H1 (cell line): ENCODE measurements at regions not wholly inside any gene's neighbourhood (a gene's known extent, or its start where the extent isn't known, plus 50 kb on each side); places are given as distances from the start of the nearest gene placed in this dataset.

Experiments used
- EP300 ChIP-seq, 2 experiments: IDR thresholded peaks; 1 replicate in 1 of 2; 2 replicates in 1 of 2; pipeline ENCODE4 v1.6.1; 2011 to 2012; ENCODE audit warnings: low read depth in 2 of 2, low read length in 2 of 2, mild to moderate bottlenecking in 2 of 2, borderline replicate concordance in 1 of 2, inconsistent platforms in 1 of 2, moderate library complexity in 1 of 2
- FOSL1 ChIP-seq: IDR thresholded peaks from 2 replicates; pipeline ENCODE4 v1.6.1; 2011; ENCODE audit warnings: mild to moderate bottlenecking, low read depth, low read length, moderate library complexity; ENCODE audit not compliant: insufficient read depth
- JUND ChIP-seq: IDR thresholded peaks from 2 replicates; pipeline ENCODE4 v1.6.1; 2011; ENCODE audit warnings: mild to moderate bottlenecking, improper control_type of control experiment, low read length
- KDM5A ChIP-seq: fragments of 200-600 bp; IDR thresholded peaks from 2 replicates; pipeline ENCODE4 v1.7.1; 2012; ENCODE audit warnings: mild to moderate bottlenecking, low read length, inconsistent platforms, mixed read lengths
- MAFK ChIP-seq: IDR thresholded peaks from 2 replicates; pipeline ENCODE4 v1.6.1; 2012; ENCODE audit warnings: low read depth, mild to moderate bottlenecking, improper control_type of control experiment, low read length
- NRF1 ChIP-seq: IDR thresholded peaks from 2 replicates; pipeline ENCODE4 v1.6.1; 2011; ENCODE audit warnings: mild to moderate bottlenecking, low read depth, low read length, improper control_type of control experiment
- POLR2A ChIP-seq, 2 experiments: IDR thresholded peaks; 1 replicate in 1 of 2; 2 replicates in 1 of 2; pipeline ENCODE4 v1.6.1; 2011; ENCODE audit warnings: low read depth in 2 of 2, low read length in 2 of 2, mild to moderate bottlenecking in 2 of 2; ENCODE audit errors: control extremely low read depth in 1 of 2
- RAD21 ChIP-seq, 2 experiments: IDR thresholded peaks in 1 of 2; conservative IDR thresholded peaks in 1 of 2; 2 replicates each; pipeline ENCODE4 v1.6.1; 2011; ENCODE audit warnings: low read depth in 2 of 2, low read length in 2 of 2, improper control_type of control experiment in 1 of 2, inconsistent platforms in 1 of 2, mild to moderate bottlenecking in 1 of 2, moderate library complexity in 1 of 2
- SRF ChIP-seq: IDR thresholded peaks from 2 replicates; pipeline ENCODE4 v1.6.1; 2011; ENCODE audit warnings: mild to moderate bottlenecking, low read depth, low read length, moderate library complexity
- TAF7 ChIP-seq: optimal IDR thresholded peaks from 2 replicates; pipeline ENCODE3; 2011; ENCODE audit warnings: low read depth, mild to moderate bottlenecking, inconsistent platforms, low read length, moderate library complexity, borderline replicate concordance
- YY1 ChIP-seq: IDR thresholded peaks from 2 replicates; pipeline ENCODE4 v1.6.1; 2011; ENCODE audit warnings: low read depth, mild to moderate bottlenecking, low read length
- ZNF274 ChIP-seq: IDR thresholded peaks from 2 replicates; pipeline ENCODE4 v1.7.0; 2012; ENCODE audit warnings: low read length, borderline replicate concordance; ENCODE audit errors: extremely low read depth
- TF ChIP-seq, protein P1 (sequence below), 3 experiments: IDR thresholded peaks; 1 replicate in 2 of 3; 2 replicates in 1 of 3; pipeline versions ENCODE4 v1.5.1 to v1.6.1; 2011; ENCODE audit warnings: low read length in 3 of 3, mild to moderate bottlenecking in 3 of 3, inconsistent platforms in 2 of 3, low read depth in 1 of 3, moderate library complexity in 1 of 3; ENCODE audit not compliant: insufficient read depth in 1 of 3; ENCODE audit errors: control extremely low read depth in 1 of 3
- TF ChIP-seq, protein P2 (sequence below): IDR thresholded peaks from 2 replicates; pipeline ENCODE4 v1.6.1; 2011; ENCODE audit warnings: low read length, improper control_type of control experiment

DNA sequence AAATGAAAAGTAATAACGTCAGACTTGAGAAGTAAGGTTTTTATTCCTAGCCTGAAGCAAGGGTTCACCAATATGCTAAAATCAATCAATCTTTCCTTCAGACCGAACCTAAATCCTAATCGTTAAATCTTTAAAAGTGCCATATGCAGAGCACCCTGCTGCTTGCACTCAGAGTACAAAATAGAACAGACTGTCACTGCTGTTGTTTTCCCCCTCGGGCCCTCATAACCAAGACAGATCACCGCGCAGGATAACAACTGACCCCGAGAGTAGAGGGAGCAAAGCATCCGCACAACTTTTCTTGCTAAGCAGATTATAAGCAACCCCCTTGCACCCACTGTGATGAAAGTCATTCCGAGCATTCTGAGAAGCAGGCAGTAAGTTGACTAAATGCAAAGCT, 550.9 kb upstream of the NDST4 start:
- TF ChIP-seq, protein P1, sequence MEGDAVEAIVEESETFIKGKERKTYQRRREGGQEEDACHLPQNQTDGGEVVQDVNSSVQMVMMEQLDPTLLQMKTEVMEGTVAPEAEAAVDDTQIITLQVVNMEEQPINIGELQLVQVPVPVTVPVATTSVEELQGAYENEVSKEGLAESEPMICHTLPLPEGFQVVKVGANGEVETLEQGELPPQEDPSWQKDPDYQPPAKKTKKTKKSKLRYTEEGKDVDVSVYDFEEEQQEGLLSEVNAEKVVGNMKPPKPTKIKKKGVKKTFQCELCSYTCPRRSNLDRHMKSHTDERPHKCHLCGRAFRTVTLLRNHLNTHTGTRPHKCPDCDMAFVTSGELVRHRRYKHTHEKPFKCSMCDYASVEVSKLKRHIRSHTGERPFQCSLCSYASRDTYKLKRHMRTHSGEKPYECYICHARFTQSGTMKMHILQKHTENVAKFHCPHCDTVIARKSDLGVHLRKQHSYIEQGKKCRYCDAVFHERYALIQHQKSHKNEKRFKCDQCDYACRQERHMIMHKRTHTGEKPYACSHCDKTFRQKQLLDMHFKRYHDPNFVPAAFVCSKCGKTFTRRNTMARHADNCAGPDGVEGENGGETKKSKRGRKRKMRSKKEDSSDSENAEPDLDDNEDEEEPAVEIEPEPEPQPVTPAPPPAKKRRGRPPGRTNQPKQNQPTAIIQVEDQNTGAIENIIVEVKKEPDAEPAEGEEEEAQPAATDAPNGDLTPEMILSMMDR (IDR thresholded peaks at IDR 0.05; ENCODE audit: control extremely low read depth in 1 of 3, insufficient read depth in 1 of 3, low read depth in 1 of 3, low read length in 3 of 3): no peak
- TF ChIP-seq FOSL1 (no peak), MAFK (no peak), EP300 (IDR thresholded peaks at IDR 0.05; ENCODE audit: borderline replicate concordance in 1 of 2, low read depth in 2 of 2, low read length in 2 of 2) (no peak), TAF7 (no peak), KDM5A (no peak), NRF1 (no peak), POLR2A (IDR thresholded peaks at IDR 0.05; ENCODE audit: control extremely low read depth in 1 of 2, low read depth in 2 of 2, low read length in 2 of 2) (no peak), SRF (no peak), RAD21 (IDR thresholded peaks at IDR 0.05 in 1 of 2, conservative IDR thresholded peaks at IDR 0.05 in 1 of 2; ENCODE audit: low read depth in 2 of 2, low read length in 2 of 2) (no peak), JUND (no peak), ZNF274 (no peak), YY1 (no peak)
- TF ChIP-seq, protein P2, sequence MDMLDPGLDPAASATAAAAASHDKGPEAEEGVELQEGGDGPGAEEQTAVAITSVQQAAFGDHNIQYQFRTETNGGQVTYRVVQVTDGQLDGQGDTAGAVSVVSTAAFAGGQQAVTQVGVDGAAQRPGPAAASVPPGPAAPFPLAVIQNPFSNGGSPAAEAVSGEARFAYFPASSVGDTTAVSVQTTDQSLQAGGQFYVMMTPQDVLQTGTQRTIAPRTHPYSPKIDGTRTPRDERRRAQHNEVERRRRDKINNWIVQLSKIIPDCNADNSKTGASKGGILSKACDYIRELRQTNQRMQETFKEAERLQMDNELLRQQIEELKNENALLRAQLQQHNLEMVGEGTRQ: no peak
